Tibial nerve (tissue), 3 donors: ENCODE measurements at regions not wholly inside any gene's neighbourhood (a gene's known extent, or its start where the extent isn't known, plus 50 kb on each side); places are given as distances from the start of the nearest gene placed in this dataset.

Experiments
- POLR2A ChIP-seq, 2 donors: fragments of 450-650 bp; IDR thresholded peaks; one replicate each; pipeline ENCODE4 v1.6.1; 2017; ENCODE audit warnings: antibody characterized with exemption in 2 of 2, mild to moderate bottlenecking in 2 of 2, moderate library complexity in 2 of 2
- TF ChIP-seq, protein P1 (sequence below), 5 experiments: fragments of 200-600 bp in 3 of 5; fragments of 450-650 bp in 2 of 5; sonication (generic) in 3 of 5; IDR thresholded peaks; one replicate each; pipeline ENCODE4 v1.5.1; 2016 to 2019; ENCODE audit warnings: antibody characterized with exemption in 5 of 5, mild to moderate bottlenecking in 3 of 5, moderate library complexity in 2 of 5

DNA sequence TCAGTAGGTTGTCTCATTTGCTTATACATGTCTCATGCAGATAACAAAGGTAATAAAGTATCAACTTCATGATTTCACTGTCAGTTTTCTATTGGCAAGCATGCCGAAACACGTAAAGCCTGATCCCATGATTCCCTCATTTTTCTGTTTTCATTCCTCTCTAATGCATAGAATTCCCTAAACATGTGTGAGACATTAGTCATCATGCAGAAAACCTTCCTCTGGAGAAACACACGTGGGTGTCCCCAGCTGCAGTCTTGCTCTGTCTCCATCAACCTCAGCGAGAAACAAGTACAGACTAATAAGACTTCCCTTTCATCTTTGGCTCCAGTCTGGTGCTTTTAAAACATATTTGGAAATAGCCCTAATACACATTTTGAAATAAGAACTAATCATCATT, 432.7 kb upstream of the VSTM2A start:
- TF ChIP-seq, protein P1, sequence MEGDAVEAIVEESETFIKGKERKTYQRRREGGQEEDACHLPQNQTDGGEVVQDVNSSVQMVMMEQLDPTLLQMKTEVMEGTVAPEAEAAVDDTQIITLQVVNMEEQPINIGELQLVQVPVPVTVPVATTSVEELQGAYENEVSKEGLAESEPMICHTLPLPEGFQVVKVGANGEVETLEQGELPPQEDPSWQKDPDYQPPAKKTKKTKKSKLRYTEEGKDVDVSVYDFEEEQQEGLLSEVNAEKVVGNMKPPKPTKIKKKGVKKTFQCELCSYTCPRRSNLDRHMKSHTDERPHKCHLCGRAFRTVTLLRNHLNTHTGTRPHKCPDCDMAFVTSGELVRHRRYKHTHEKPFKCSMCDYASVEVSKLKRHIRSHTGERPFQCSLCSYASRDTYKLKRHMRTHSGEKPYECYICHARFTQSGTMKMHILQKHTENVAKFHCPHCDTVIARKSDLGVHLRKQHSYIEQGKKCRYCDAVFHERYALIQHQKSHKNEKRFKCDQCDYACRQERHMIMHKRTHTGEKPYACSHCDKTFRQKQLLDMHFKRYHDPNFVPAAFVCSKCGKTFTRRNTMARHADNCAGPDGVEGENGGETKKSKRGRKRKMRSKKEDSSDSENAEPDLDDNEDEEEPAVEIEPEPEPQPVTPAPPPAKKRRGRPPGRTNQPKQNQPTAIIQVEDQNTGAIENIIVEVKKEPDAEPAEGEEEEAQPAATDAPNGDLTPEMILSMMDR (IDR thresholded peaks at IDR 0.05): no peak
- no peak for TF ChIP-seq POLR2A (IDR thresholded peaks at IDR 0.05)
